Fibroblast of skin of right quadriceps (primary cell): ENCODE measurements at regions not wholly inside any gene's neighbourhood (a gene's known extent, or its start where the extent isn't known, plus 50 kb on each side); places are given as distances from the start of the nearest gene placed in this dataset.

ENCODE experiments used
- DNase-seq: peaks from one replicate; pipeline ENCODE4 v3.0.0-alpha.2; 2013

DNA sequence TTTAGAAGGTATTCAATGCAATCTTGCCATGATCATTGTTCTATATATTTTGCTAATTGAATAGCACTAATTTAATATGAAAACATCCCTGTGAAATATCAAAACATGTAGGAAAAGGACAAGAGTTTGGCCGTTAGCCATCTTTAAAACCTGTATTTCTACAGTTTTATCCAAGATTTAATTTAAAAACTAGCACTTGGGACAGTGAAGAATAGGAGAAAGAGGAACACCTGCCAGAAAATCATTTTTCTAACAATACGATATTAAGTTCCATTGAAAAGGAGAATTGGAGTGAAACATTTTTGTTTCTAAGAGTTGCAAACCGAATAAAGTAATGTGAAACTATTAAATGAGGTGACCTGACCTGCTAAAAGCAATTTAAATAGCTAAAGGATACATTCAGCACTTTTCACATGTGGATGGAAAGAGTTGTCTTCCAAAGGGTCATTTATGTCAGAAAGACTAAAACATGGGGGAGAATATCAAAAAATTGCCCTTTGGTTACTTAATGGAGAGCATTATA, 1673.6 kb upstream of the MIR17HG start:
- DNase-seq: no peak

DNA sequence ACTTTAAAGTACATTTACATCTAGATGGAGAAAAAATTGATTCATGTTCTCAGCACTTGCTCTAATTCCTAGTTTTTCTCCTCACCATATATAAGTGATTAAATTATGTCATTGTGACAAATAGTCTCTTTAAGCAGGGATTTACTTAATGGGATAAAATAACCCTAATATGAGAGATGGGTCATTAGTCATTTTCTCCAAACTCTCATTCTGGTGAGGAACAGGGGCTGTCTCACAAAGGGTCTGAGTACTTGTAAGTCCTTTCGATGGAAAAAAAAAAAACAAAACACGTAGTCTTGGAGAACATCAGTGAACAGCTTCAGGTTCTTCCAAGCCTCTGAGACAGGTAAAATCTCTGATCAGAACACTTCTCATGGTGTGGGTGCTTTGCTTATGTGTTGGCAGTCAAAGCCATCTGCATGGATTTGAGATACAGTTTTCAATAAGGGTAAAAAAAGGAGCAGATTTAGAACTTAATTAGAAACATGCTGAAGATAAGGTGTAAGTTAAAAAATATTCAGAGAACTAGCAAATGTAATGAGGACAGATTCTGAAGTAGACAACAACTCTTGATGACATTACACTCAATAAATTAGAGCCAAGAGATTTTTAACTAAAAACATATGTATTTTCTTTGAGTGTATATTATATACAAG, 1668.9 kb upstream of the MIR17HG start:
- no peak for DNase-seq

DNA sequence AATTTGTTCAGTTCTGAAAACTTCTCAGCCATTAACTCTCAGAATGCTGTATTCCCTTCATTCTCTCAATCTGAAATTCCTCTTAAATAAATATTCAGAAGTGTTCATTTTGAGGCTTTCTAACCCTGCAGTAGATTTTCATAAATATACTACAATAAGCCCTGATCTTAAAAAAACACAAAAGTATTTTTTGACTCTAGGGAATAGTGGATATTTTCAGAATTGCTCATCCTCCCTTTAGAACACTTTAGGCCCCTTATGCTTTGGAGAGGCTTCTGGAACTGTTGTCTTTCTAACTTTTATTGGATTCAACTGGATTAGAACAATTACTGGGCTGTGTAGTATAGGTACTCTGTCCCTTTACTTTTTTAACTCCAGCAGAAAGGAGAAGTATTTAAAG, 1662.6 kb upstream of the MIR17HG start:
- DNase-seq: peak; percentile 4

DNA sequence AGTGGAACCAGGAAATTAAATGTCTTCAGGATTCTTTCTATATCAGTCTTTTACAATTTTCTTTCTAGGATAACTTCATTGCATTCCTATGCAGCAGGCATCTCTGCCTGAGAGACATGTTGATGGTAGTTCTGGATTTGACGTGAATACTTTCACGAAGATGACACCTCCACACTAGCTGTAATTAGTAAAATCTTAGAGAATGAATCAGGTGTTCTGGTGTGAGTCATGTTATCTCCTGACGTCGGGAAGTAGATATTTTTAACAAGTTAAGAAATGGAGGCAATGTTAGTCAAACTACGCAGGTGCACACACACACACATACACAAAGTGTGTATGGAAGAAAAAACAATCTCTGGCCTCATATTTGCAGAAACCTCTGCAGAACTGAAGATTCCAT, 1661.3 kb upstream of the MIR17HG start:
- no peak for DNase-seq

DNA sequence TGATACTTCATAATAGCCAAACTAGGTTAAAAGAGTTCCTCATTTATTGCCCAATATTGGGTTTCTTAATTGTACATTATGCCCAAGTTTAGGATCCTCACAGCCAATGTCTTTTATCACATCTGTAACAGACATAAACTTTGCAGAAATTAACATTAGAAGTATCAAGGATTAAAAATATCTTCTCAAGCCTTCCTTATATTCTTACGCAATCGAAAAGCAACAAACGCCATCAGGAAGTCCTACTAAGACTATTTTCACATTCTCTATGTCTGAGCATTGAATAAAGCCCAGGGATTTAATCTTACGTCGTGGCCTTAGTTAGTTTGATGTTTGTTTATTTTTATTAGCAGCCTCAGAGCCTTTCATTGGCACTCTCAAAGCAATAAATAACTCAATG, 1660.4 kb upstream of the MIR17HG start:
- DNase-seq: no peak

DNA sequence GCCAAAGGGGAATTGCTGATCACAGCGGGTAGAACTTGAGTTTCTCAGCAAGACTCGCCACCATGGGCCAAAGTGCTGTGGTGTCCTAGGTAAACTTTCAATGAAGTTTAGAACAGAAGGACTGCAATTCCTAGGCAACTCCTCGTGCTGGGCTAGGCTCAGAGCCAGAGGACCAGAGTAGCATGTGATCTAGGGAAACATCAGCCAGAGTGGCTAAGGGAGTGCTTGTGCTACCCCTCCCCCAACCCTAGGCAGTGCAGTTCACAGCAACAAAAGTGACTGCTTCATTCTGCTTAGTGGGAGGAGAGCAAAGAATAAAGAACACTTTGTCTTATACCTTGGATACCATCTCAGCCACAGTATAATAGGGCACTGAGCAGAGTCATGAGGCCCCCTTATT, 1658.6 kb upstream of the MIR17HG start:
- DNase-seq: no peak

DNA sequence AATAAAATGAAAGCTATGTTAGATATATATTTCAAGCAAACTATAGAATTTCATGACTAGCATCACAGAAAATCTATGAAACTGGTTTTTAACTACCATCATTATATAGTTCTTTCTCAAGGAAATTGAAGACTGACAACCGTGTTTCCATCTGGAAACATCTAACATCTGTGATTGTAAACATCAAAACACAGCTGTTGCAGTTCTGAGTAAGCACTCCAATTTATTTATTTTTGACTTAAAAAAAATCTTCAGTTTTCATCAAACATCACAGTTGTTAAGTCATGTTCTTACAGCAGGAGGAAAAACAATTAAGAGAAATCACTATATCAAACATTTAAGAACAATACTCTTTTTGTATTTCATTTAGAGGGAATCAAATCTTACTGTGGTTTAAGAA, 1653.0 kb upstream of the MIR17HG start:
- no peak for DNase-seq

DNA sequence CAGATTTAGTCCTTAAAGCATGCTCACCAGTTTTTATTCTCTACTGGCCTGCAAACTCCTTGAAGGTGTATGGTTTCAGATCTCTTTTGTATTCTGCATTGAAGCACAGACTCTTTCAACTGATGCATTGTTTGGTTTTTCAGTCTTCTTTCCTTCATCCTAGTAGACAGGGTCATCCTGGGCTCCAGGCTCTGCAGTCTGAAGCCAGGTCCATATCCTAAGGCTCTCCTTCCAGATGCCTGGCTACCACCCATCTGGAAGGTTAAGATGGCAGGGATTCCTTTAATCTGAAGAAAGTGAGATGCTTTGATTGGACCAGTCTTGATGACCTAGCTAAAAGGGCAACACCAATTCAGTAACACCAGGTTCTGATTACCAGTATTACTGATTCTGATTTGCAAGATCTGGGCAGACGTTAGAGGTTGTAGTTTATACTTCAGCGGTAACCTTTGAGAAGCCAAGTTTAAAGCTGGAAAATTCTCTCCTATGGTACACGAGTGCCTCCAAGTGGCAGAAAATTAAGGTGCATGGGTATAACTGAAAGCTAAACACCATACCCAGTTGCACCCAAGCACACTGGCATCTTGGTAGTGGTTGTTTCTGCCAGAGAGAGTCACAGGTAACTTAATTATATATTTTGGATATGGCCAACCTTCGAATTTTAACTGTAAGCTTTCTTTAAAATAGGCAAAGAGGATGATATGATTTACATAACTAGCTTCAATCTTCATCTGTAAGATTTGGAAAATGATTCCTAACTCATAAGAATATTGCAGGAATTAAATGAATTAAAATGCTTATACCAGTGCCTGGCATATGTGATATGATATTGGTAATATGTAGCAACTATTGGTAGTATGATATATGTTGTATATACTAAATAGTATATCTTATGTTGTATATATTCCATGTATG, 1651.9 kb upstream of the MIR17HG start:
- peak; percentile 13 for DNase-seq

DNA sequence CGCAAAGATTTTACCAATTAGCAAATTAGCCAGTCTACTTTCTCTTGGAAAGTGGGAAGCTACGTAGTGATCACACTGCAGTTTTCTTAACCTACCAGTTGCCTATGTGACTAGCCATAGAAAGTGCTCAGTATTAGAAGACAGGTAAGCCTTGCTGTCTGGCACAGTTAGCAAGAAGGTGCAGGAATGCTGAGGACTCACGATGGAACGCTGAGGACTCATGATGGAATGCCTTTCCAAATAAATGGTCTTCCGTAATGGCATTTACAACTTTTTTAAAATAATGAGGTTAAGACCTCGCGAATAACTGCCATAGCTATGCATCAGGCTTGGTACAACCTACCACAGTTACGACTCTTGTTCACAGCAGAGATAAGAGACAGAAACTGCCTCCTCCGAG, 1645.6 kb upstream of the MIR17HG start:
- no peak for DNase-seq

DNA sequence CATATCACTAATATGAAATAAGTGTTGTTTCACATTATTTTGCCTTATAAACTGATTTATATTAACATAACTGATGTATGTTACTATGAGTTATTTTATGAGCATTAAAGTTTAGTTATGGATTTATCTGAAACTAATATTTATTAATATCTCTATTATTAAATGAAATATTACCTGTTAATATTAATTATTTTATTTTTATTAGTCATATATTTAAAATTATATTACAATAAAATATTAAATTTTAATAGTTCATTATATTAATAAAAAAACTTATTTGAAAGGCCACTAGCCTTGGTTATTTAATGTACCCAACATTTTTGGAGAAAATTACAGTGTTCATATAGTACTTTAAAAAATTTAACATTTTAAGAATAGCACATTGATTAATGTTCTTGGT, 1643.4 kb upstream of the MIR17HG start:
- no peak for DNase-seq

DNA sequence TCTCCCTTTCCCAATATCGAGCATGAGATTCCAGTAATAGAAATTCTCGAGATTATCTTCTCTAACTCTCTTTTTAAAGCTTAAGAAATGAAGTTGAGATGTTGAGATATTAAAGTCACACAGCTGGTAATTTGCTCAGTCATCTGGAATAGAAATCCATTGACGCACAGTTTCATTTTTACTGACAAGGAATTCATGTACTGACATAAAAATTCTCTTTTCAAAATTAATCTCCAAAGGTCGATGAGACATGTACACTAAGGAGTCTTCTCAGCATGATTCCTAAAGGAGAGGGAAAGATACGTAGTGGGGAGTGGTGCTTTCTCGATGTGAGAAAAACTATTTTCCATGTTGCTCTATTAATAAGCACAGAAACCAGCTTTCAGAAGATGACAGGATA, 1639.5 kb upstream of the MIR17HG start:
- DNase-seq: no peak

DNA sequence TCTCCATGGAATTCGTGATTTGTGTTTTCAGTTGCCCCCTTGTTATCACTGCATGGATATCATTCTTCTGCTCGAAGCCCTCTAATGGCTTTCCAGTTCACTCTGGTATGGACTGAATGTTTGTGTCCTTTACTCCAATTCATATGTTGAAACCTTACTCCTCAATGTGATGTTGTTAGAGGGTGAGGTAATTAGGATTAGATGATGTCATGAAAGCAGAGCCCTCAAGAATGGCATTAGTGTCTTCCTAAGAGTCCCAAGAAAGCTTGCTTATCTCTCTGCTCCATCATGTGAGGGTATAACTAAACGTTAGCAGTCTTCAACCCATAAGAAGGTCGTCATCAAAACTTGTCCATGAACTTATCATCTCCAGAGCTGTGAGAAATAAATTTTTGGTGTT, 1626.3 kb upstream of the MIR17HG start:
- DNase-seq: no peak

DNA sequence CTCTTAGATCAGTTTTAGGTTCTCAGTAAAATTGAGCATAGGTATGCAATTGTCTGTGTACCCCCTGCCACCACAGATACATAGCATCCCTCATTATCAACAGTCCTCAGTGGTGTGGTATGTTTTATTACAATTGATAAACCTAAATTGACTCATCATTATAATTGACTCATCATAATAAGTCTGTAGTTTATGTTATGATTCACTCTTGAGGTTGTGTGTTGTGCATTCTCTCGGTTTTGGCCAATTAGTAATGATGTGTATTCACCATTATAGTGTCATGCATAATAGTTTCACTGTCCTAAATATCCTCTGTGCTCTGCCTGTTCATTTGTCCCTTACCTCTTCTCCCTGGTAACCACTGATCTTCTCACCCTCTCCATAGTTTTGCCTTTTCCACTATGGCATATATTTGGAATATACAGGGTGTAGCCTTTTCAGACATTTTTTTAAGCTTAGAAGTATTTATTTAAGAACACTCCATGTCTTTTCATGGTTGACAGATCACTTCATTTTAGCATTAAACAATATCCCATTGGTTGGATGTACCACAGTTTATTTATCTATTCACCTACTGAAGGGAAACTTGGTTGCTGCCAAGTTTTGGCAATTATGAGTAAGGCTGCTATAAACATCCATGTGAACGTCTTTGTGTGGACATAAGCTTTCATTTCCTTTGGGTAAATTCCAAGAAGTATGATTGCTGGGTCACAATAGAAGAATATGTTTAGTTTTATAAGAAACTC, 1620.6 kb upstream of the MIR17HG start:
- peak; percentile 13 for DNase-seq

DNA sequence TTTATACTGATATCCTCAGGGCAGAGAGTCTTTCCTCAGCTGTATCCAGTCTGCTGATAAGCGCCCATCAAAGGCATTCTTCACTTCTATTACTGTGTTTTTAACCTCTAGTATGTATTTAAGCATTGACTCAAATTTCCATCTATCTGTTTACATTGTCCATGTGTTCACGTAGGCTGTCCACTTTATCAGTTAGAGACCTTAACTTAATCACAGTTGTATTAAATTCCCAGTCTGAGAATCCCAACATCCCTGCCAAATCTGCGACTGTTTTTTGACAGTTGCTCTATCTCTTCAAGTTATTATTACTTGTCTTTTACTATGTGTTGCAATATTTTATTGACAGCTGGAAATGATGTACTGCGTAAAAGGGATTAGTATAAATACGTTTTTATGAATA, 1613.7 kb upstream of the MIR17HG start:
- no peak for DNase-seq

DNA sequence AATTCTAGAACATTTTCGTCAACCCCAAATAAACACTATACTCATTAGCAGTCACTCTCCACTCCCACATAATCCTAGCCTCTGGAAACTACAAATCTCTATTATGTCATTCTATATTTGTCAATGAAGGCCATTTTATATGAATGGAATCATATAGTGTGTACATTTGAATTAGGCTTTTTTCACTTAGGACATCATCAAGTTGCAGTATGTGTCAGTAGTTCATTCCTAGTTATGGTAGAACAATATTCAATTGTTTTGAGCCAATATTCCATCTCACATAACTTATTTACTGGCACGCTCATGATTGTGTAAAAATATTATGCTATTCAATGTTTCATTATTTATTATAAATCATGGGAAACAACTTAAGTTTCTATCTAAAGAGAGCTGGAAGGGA, 1610.4 kb upstream of the MIR17HG start:
- DNase-seq: no peak

DNA sequence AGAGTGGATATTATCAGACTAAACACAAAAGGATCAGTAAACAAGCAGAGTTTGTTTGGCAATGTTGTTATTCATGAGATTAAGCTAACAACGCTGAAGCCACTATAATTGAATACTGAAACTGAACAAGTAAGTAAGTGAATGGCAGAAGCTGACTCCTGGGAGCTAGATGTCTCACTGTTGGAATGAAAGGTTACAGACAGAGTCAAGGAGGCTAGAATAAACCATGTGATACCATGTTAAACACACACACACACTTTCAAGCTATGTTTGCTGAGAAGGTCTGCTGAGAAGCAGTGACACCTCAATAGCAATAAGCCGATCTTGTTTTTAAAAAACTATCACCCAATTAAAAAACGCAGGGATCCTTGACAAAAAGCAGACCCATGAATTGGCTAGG, 1609.4 kb upstream of the MIR17HG start:
- no peak for DNase-seq

DNA sequence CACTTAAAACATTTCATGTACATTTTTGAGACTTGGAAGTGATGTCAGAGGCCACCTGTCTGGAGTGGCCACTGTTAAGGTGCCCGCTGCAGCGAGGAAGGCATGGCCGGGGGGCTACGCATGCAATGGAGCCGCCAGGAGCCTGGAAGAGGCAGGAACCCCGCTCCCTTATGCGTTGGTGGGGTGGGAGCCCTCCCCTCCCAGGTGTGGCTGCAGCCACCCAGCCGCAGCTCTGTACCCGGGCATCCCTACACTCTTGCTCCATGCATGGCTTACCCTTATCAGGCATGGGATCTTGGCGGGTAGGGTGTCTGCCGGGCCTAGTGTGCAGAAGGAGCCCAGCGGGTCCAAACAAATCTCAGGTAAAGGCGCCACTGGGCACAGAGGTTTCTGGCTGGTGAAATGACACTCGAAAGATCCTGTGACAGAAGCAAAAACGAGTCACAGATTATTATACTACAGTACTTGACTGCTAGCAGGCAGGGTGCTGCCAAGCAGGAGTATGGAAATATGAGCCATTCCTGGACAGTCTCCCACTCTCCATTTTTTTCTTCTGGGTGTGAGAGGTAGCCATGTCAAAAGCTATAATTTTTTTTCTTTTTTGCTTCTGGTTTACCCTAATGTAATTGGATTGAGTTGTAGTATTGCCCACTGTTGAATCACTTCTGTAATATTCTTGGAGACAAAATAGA, 1606.3 kb upstream of the MIR17HG start:
- no peak for DNase-seq

DNA sequence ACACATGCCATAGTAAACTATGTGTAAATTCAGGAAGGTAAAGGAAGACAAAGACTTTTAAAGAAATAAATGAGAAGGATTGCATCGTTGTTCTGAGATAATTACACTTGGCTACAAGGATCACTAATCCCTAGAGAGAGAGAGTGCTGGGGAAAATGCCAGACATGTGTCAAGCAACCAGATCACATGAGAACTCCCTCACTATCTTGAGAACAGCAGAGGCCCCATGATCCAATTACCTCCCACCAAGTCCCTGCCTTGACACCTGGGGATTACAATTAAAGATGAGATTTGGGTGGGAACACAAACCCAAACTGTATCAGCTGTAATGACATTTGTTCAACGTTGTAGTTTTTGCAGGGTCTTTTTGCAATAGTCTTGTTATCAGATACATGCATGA, 1600.9 kb upstream of the MIR17HG start:
- no peak for DNase-seq

DNA sequence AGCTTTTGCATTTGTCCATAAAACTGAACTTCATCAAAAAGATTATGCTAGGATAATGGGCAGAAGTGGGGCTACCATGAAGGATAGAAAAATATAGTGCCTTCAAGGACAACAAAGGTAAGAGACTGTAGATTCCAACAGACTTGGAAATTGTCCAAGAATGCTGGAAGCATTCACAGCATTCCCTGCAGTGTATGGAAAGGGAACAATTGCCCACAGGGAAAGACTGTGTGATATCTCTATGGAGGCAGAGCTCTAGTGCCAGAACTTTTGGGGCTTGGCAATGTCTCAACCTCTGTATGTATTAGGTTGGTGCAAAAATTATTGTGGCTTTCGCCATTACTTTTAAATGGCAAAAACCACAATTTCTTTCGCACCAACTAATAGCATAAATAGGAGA, 1598.8 kb upstream of the MIR17HG start:
- DNase-seq: no peak

DNA sequence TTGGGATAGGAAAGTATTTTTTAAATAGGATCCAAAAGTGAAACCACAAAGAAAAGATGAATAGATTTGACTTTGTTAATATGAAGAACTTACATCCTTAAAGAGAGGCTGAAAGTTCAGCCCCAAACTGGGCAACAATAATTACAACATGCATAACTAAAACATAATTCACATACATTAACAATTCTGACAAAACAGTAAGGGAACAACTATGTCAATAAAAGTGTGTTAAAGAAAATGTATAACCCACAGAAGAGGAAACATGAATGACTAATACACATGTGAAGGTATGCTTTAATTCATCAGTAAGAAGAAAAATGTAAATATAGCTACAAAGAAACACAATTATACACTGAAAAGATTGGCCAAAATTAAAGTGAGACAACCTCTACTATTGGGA, 1597.6 kb upstream of the MIR17HG start:
- DNase-seq: peak; percentile 3

DNA sequence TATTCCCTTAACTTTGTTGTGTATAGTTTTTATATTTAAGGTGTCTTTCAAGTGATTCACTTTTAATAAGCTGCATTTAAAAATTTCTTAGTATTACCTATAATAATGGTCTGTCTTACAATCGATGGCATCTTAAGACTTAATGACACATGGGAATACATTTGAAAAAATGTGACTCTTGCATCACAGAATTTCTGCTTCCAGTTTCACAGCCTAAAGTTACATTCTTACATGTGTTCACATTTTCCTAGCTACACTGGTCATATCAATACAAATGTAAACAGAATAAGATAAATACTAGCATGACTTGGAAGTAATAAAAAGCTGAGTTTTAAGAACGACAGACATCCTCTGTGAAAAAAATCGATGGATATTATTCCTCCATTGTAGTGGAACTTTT, 1597.1 kb upstream of the MIR17HG start:
- DNase-seq: no peak

DNA sequence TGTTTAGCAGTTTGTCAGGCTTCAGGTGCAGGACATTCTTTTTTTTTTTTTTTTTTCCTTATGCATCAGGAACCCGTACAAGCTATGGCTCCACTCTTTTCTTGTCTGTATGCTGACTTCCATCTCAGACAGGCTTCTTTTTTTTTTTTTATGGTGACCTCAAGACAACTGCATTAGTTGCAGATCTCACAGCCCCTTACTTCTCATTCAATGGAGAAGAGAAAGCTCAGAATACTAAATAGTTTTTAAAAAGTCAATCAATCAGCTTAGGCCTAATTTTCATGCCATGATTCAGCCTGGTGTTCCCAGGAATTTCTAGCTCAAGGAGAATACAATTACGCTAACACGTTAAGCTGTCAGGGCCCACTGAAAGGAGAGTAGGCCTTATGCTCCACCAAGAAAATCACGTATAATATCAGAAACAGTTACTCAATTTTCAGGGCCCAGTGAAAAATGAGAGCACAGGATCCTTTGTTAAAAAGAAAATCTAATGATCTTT, 1596.0 kb upstream of the MIR17HG start:
- no peak for DNase-seq

DNA sequence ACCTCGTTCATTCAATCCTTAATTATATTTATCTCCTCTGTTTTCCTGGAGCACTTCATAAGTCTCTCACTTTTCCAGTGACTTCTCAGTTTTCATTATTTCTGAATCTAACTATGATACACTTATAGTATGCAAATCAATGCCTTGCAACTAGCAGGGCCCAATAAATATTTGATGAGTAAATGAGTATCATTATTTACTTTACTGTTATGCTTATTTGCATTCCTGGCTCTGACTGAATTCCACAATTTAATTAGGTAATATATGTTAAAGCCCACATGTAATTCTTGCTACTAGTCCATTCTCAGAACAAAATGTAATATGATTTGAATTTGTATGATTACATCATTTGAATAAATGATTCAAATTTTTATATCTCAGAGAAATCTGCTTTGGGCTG, 1595.1 kb upstream of the MIR17HG start:
- no peak for DNase-seq
